Mesothelial cell of epicardium (in vitro differentiated cells): ENCODE measurements at regions not wholly inside any gene's neighbourhood (a gene's known extent, or its start where the extent isn't known, plus 50 kb on each side); places are given as distances from the start of the nearest gene placed in this dataset.

Experiments used
- DNase-seq, 2 experiments: peaks; one replicate each; pipeline ENCODE4 v3.0.0; 2021; ENCODE audit warnings: low spot score in 2 of 2; ENCODE audit not compliant: unreplicated experiment in 2 of 2
- H3K27ac Mint-ChIP-seq: 2 replicates; pipeline ENCODE4 v1.8.0; 2021; ENCODE audit warnings: mixed read lengths
- H3K27me3 Mint-ChIP-seq: 2 replicates; pipeline ENCODE4 v1.8.0; 2021; ENCODE audit warnings: low read depth, mixed read lengths
- H3K36me3 Mint-ChIP-seq: 2 replicates; pipeline ENCODE4 v1.8.0; 2021; ENCODE audit warnings: mixed read lengths
- H3K4me1 Mint-ChIP-seq: 2 replicates; pipeline ENCODE4 v1.8.0; 2021; ENCODE audit warnings: mixed read lengths
- H3K4me3 Mint-ChIP-seq: 2 replicates; pipeline ENCODE4 v1.8.0; 2021; ENCODE audit warnings: mild to moderate bottlenecking, moderate library complexity, mixed read lengths
- H3K9me3 Mint-ChIP-seq: 2 replicates; pipeline ENCODE4 v1.8.0; 2021; ENCODE audit warnings: mixed read lengths
- TF ChIP-seq, protein P1 (sequence below): fragments of 200-600 bp; sonication (generic); IDR thresholded peaks from one replicate; pipeline ENCODE4 v1.5.0; 2021; ENCODE audit warnings: antibody characterized with exemption; ENCODE audit not compliant: unreplicated experiment

DNA sequence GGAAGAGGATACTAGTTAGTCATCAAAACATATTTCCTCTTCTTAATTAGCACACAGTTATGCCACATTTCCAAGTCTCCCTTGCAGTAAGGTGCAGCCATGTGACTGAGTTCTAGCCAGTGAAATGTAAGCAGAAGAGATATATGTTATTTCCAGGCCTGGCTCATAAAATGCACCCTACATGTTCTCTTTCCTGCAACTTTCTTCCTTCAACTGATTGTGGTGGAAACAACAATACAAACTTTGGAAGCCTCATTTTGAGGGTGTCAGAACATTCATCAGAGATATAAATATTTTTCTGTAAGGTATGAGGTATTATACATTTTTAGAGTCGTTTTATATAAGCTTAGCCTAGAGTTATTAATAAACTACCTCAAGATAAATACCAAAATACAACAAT, 110.9 kb upstream of the PDE7B start:
- H3K27me3 Mint-ChIP-seq: no peaks in the 10 kb centered on the region
- TF ChIP-seq, protein P1, sequence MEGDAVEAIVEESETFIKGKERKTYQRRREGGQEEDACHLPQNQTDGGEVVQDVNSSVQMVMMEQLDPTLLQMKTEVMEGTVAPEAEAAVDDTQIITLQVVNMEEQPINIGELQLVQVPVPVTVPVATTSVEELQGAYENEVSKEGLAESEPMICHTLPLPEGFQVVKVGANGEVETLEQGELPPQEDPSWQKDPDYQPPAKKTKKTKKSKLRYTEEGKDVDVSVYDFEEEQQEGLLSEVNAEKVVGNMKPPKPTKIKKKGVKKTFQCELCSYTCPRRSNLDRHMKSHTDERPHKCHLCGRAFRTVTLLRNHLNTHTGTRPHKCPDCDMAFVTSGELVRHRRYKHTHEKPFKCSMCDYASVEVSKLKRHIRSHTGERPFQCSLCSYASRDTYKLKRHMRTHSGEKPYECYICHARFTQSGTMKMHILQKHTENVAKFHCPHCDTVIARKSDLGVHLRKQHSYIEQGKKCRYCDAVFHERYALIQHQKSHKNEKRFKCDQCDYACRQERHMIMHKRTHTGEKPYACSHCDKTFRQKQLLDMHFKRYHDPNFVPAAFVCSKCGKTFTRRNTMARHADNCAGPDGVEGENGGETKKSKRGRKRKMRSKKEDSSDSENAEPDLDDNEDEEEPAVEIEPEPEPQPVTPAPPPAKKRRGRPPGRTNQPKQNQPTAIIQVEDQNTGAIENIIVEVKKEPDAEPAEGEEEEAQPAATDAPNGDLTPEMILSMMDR: no peak
- no peak overlapping the region for H3K4me3 Mint-ChIP-seq
- H3K9me3 Mint-ChIP-seq: peaks cover 4% of the 10 kb centered on the region
- DNase-seq: no peak
- peaks cover 27% of the 10 kb centered on the region for H3K4me1 Mint-ChIP-seq
- H3K27ac Mint-ChIP-seq: no peak overlapping the region
- peaks cover 2% of the 10 kb centered on the region for H3K36me3 Mint-ChIP-seq

DNA sequence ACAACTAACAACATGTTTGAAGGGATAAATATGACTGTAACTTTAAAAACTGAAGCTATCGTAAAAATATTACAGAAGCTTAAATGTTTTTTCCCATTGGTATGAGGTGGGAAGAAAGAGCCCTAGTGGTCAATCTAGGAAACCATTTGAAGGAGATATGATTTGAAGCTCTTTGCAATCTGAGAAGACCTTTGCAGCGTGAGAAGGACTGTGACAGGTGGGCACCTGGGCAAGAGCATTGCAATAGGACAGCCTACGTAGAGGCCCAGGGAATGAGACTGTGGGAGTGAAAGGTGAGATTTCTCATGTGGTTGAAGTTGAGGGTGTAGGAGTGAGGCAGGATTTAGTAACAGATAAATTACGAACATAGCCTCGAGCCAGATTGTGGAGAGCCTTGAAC, 108.0 kb upstream of the PDE7B start:
- H3K27me3 Mint-ChIP-seq: no peaks in the 10 kb centered on the region
- peaks cover 27% of the 10 kb centered on the region for H3K4me1 Mint-ChIP-seq
- peak overlapping the region; percentile 56 for H3K27ac Mint-ChIP-seq
- no peak for DNase-seq
- H3K4me3 Mint-ChIP-seq: no peak overlapping the region
- TF ChIP-seq, protein P1: peak; percentile 42
- no peaks in the 10 kb centered on the region for H3K9me3 Mint-ChIP-seq
- H3K36me3 Mint-ChIP-seq: no peaks in the 10 kb centered on the region

DNA sequence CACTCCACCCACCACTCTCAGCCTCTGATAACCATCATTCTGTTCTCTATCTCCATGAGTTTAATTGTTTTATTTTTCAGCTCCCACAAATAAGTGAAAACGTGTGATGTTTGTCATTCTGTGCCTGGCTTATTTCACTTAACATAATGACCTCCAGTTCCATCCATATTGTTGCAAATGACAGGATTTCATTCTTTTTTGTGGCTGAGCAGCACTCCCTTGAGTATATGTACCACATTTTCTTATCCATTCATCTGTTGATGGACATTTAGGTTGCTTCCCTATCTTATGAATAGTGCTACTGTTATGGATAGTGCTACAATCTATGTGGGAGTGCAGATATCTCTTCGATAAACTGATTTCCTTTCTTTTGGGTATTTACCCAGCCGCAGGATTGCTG, 103.3 kb upstream of the PDE7B start:
- TF ChIP-seq, protein P1: no peak
- Mint-ChIP-seq H3K27me3 (no peaks in the 10 kb centered on the region), H3K9me3 (peaks cover 6% of the 10 kb centered on the region), H3K36me3 (no peaks in the 10 kb centered on the region), H3K4me1 (peaks cover 23% of the 10 kb centered on the region), H3K27ac (no peak overlapping the region), H3K4me3 (no peak overlapping the region)
- no peak for DNase-seq

DNA sequence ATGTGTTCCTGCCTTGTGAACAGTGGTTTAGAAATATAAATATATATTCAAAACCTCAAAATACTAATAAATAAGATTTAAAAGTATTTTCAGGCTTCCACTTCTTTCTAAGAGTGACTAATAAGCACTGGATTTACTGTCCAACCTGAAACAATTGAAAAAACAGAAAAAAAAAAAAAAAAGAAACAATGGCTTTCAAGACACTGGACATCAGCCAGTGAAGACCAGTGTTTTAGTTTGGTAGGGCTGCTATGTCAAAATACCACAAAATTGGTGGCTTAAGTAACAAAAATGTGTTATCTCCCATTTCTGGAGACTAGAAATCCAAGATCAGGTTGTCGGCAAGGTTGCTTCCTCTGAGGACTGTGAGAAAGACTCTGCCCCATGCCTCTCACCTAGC, 101.4 kb upstream of the PDE7B start:
- H3K36me3 Mint-ChIP-seq: no peaks in the 10 kb centered on the region
- DNase-seq: no peak
- TF ChIP-seq, protein P1: no peak
- no peak overlapping the region for H3K27ac Mint-ChIP-seq
- H3K27me3 Mint-ChIP-seq: no peaks in the 10 kb centered on the region
- no peak overlapping the region for H3K4me3 Mint-ChIP-seq
- H3K9me3 Mint-ChIP-seq: peaks cover 6% of the 10 kb centered on the region
- H3K4me1 Mint-ChIP-seq: peaks cover 24% of the 10 kb centered on the region

DNA sequence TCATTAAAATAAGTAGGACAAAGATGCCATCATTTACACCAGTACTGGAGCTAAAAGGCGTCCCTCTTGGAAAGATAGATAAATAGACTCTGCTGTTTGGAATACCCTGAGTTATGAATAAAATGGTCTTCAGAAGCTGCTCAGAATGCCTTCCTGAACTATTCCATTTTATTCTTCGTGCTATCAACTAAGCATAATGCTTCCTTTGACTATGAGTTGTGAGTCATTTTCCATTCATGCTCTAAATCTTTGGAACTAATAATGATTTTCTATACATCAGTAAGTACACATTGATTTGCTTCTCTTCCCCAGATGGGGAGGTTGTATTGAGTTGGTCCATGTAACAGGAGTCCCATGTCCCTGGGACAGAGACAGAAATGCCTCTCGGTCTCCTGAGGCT, 98.3 kb upstream of the PDE7B start:
- TF ChIP-seq, protein P1: no peak
- Mint-ChIP-seq H3K4me3 (no peak overlapping the region), H3K4me1 (peaks cover 21% of the 10 kb centered on the region), H3K9me3 (peaks cover 6% of the 10 kb centered on the region), H3K36me3 (no peaks in the 10 kb centered on the region), H3K27ac (peak overlapping the region; percentile 72), H3K27me3 (no peaks in the 10 kb centered on the region)
- DNase-seq: no peak

DNA sequence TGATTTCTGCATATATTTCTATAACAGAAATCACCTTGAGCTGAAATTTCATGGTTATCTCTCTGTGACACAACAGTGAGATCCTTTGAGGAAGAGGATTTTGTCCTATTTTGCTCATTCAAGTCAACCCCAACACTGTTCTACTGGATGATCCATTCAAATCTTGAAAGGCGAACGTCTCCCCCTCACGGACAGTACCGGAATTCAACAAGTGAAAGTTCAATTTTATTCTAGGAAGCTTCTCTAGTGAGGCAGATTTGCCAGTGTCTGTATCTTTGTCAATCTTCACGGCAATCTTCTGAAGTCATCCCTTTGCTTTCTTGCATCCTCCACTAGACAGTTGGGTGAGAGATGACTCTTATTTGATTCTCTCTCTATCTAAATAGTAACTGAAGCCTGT, 91.7 kb upstream of the PDE7B start:
- Mint-ChIP-seq H3K4me3 (no peak overlapping the region), H3K27ac (no peak overlapping the region), H3K27me3 (no peaks in the 10 kb centered on the region), H3K36me3 (no peaks in the 10 kb centered on the region), H3K9me3 (peaks cover 16% of the 10 kb centered on the region), H3K4me1 (peaks cover 4% of the 10 kb centered on the region)
- no peak for DNase-seq
- TF ChIP-seq, protein P1: no peak
